Suprapubic skin (tissue), 3 donors: ENCODE measurements at regions not wholly inside any gene's neighbourhood (a gene's known extent, or its start where the extent isn't known, plus 50 kb on each side); places are given as distances from the start of the nearest gene placed in this dataset.

Experiments
- CTCF ChIP-seq, 2 donors: fragments of 200-600 bp in 1 of 2; fragments of 450-650 bp in 1 of 2; sonication (generic) in 1 of 2; IDR thresholded peaks; one replicate each; pipeline ENCODE4 v1.5.1; 2016 to 2019; ENCODE audit warnings: antibody characterized with exemption in 2 of 2, mild to moderate bottlenecking in 1 of 2, moderate library complexity in 1 of 2
- POLR2A ChIP-seq, 2 donors: fragments of 450-650 bp; IDR thresholded peaks; one replicate each; pipeline ENCODE4 v1.6.1; 2017; ENCODE audit warnings: antibody characterized with exemption in 2 of 2, mild to moderate bottlenecking in 2 of 2, moderate library complexity in 2 of 2

GRCh38 chr1:177441281-177441680, 270.5 kb downstream of the BRINP2 start:
- TF ChIP-seq CTCF (IDR thresholded peaks at IDR 0.05) (no peak), POLR2A (IDR thresholded peaks at IDR 0.05) (no peak)
